T-helper 17 cell (primary cell): ENCODE measurements at regions not wholly inside any gene's neighbourhood (a gene's known extent, or its start where the extent isn't known, plus 50 kb on each side); places are given as distances from the start of the nearest gene placed in this dataset.

Source experiments
- ATAC-seq: fragments of 150-1000 bp; cut with Tn5 transposase; 2 replicates; pipeline ENCODE4 v1.10.0; 2021; ENCODE audit warnings: mild to moderate bottlenecking, moderate library complexity
- DNase-seq, 3 donors: peaks; one replicate each; pipeline versions ENCODE4 v3.0.0 to v3.0.0-alpha.2; 2020 to 2021
- H3K9me3 ChIP-seq: one replicate; pipeline ENCODE4 v1.7.0; 2013; ENCODE audit warnings: low read length, mild to moderate bottlenecking; ENCODE audit not compliant: control insufficient read depth, poor library complexity, severe bottlenecking
- H3K27ac Mint-ChIP-seq: one replicate; pipeline ENCODE4 v1.8.0; 2022; ENCODE audit warnings: mild to moderate bottlenecking, moderate library complexity, mixed read lengths
- H3K27me3 Mint-ChIP-seq: one replicate; pipeline ENCODE4 v1.8.0; 2022; ENCODE audit warnings: mixed read lengths
- H3K36me3 Mint-ChIP-seq: one replicate; pipeline ENCODE4 v1.8.0; 2022; ENCODE audit warnings: low read depth, mixed read lengths
- H3K4me1 Mint-ChIP-seq: one replicate; pipeline ENCODE4 v1.8.0; 2022; ENCODE audit warnings: mild to moderate bottlenecking, mixed read lengths
- H3K4me3 Mint-ChIP-seq: one replicate; pipeline ENCODE4 v1.8.0; 2022; ENCODE audit warnings: mild to moderate bottlenecking, moderate library complexity, mixed read lengths

- Mint-ChIP-seq H3K27ac (no peak overlapping the region), H3K4me1 (no peaks in the 10 kb centered on the region), H3K36me3 (no peaks in the 10 kb centered on the region), H3K4me3 (no peak overlapping the region), H3K27me3 (peaks cover 16% of the 10 kb centered on the region)
- ATAC-seq (no peak), DNase-seq (no peak)
- peaks cover 4% of the 10 kb centered on the region for H3K9me3 ChIP-seq
Observed at GRCh38 chr12:76195920-76196319, 111.4 kb upstream of the NAP1L1 start.

GRCh38 chr12:76194724-76195123, 110.2 kb upstream of the NAP1L1 start:
- Mint-ChIP-seq H3K36me3 (no peaks in the 10 kb centered on the region), H3K27me3 (peaks cover 21% of the 10 kb centered on the region), H3K27ac (no peak overlapping the region), H3K4me3 (no peak overlapping the region), H3K4me1 (no peaks in the 10 kb centered on the region)
- peaks cover 4% of the 10 kb centered on the region for H3K9me3 ChIP-seq
- ATAC-seq (no peak), DNase-seq (no peak)

GRCh38 chr12:76193961-76194360, 109.5 kb upstream of the NAP1L1 start:
- peaks cover 21% of the 10 kb centered on the region for H3K27me3 Mint-ChIP-seq
- H3K4me3 Mint-ChIP-seq: no peak overlapping the region
- ATAC-seq: no peak
- no peaks in the 10 kb centered on the region for H3K9me3 ChIP-seq
- H3K4me1 Mint-ChIP-seq: no peaks in the 10 kb centered on the region
- no peak overlapping the region for H3K27ac Mint-ChIP-seq
- no peak for DNase-seq
- H3K36me3 Mint-ChIP-seq: no peaks in the 10 kb centered on the region

DNA sequence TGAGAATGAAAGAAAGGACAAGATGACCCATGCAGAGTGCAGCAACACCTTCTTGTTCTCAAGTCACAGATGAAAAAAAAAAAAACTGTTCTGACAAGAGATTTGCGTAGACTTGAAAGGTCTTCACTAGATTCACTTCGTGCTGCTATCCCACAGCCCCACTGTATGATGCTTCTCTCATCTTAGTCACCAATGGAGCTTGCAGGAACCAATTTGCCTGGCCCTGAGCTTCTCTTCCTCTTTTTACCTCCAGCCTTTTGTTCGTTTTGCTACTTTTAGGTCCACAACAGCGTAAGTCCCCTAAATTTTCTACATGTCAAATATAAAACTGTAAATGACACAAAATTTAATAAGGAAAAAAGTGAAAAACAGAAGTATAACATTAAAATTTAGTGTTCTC, 107.9 kb upstream of the NAP1L1 start:
- no peak overlapping the region for H3K4me3 Mint-ChIP-seq
- peaks cover 28% of the 10 kb centered on the region for H3K27me3 Mint-ChIP-seq
- no peak for DNase-seq
- no peaks in the 10 kb centered on the region for H3K36me3 Mint-ChIP-seq
- H3K4me1 Mint-ChIP-seq: no peaks in the 10 kb centered on the region
- H3K27ac Mint-ChIP-seq: no peak overlapping the region
- no peaks in the 10 kb centered on the region for H3K9me3 ChIP-seq
- ATAC-seq: no peak

DNA sequence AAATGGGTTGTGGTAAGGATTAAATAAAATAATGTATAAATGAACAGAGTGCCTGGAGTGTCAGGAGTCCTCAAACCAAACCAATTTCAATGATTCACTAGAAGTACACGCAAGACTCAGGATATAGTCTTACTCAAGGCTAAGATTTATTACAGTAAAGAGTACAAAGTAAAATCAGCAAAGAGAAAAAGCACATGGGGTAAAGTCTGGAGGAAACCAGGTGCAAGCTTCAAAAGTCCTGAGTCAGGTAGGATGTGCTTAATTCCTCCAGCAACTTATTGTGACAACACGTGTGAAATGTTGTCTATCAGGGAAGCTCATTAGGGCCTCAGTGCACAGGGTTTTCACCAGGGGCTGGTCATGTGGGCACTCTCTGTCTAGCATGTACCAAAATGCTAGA, 105.8 kb upstream of the NAP1L1 start:
- Mint-ChIP-seq H3K36me3 (no peaks in the 10 kb centered on the region), H3K27me3 (peaks cover 44% of the 10 kb centered on the region), H3K4me1 (peaks cover 2% of the 10 kb centered on the region), H3K4me3 (no peak overlapping the region), H3K27ac (no peak overlapping the region)
- no peak for DNase-seq
- no peaks in the 10 kb centered on the region for H3K9me3 ChIP-seq
- ATAC-seq: no peak

DNA sequence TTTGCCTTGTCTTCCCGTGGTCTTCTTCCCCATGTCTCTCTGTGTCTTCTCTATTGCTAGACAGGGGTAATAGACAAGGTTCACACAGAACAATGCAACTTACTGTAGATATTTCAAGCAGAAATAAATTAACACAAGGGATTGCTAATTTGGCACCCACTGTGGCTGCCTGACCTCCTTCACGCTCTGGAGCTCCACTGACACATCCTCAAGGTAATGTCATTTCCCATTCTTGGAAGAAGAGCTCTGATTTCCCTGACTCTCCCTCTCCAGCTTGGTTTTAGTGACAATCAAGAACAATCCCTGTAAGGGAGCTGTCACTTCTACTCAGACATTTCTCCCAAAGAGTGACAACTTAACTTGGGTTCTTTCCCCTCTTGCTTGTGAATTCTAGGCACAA, 105.4 kb upstream of the NAP1L1 start:
- Mint-ChIP-seq H3K27ac (no peak overlapping the region), H3K4me1 (peaks cover 2% of the 10 kb centered on the region), H3K4me3 (no peak overlapping the region), H3K36me3 (no peaks in the 10 kb centered on the region), H3K27me3 (peaks cover 43% of the 10 kb centered on the region)
- H3K9me3 ChIP-seq: no peaks in the 10 kb centered on the region
- DNase-seq (no peak), ATAC-seq (no peak)

DNA sequence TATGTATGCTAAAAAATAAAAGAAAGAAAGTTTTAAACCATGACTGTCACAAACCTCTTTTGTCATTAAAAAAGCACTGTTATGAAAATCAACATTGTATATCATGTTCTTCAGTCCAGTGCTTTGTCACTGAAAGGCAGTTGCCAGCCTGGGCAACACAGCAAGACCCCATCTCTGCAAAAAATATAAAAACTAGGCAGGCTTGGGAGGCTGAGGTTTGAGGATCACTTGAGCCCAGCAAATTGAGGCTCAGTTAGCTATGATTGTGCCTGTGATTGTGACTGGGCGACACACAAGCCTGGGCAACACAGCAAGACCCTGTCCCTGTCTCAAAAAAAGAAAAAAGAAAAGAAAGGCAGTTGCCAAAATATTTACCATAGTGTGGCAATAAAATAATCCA, 102.7 kb upstream of the NAP1L1 start:
- no peak overlapping the region for H3K27ac Mint-ChIP-seq
- H3K4me1 Mint-ChIP-seq: peaks cover 2% of the 10 kb centered on the region
- ATAC-seq (no peak), DNase-seq (no peak)
- no peaks in the 10 kb centered on the region for H3K9me3 ChIP-seq
- no peak overlapping the region for H3K4me3 Mint-ChIP-seq
- peaks cover 44% of the 10 kb centered on the region for H3K27me3 Mint-ChIP-seq
- H3K36me3 Mint-ChIP-seq: no peaks in the 10 kb centered on the region

GRCh38 chr12:76186131-76186906, 101.8 kb upstream of the NAP1L1 start:
- Mint-ChIP-seq H3K4me3 (no peak overlapping the region), H3K36me3 (no peaks in the 10 kb centered on the region), H3K27ac (no peak overlapping the region), H3K4me1 (peaks cover 2% of the 10 kb centered on the region), H3K27me3 (peaks cover 44% of the 10 kb centered on the region)
- no peaks in the 10 kb centered on the region for H3K9me3 ChIP-seq
- ATAC-seq (no peak), DNase-seq (no peak)

GRCh38 chr12:76183459-76184186, 99.1 kb upstream of the NAP1L1 start:
- Mint-ChIP-seq H3K36me3 (no peaks in the 10 kb centered on the region), H3K4me3 (no peak overlapping the region), H3K27me3 (peaks cover 39% of the 10 kb centered on the region), H3K4me1 (peaks cover 6% of the 10 kb centered on the region), H3K27ac (no peak overlapping the region)
- no peak for ATAC-seq
- no peaks in the 10 kb centered on the region for H3K9me3 ChIP-seq
- no peak for DNase-seq

DNA sequence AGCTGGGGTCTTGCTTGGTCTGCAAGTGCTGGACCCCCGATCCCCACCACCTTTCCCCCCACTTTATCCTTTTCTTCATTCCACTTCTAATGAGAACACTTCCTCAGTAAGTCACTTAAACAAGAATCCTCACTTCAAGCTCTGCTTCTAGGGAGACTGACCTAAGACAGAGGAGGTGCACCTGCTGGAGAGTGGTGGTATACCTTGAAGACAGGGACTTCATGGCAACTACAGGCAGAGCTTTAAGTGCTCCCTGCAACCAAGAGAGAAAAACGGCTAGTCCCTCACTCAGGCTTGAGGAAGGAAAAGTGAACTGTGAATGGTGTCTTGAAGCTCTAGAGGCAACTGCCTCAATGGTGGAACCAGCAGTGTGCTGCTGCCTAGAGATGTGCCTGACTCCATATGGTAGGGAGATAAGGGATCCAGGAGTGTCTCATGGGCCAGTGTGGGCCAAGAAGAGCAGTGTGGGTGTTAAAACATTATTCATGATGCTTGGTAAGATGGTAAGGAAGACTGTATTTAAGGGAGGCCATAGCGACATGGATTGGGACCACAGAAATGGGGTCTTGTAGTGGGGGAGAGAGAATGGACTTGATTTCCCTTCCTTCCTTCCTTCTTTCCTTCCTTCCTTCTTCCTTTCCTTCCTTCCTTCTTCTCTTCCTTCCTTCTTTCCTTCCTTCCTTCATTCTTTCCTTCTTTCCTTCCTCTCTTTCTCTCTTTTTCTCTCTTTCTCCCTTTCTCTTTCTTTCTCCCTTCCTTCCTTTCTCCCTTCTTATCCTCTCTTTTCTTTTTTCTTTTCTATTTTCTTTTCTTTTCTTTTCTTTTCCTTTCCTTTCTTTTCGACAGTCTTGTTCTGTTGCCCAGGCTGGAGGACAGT, 96.2 kb upstream of the NAP1L1 start:
- H3K27me3 Mint-ChIP-seq: peaks cover 27% of the 10 kb centered on the region
- H3K27ac Mint-ChIP-seq: no peak overlapping the region
- H3K4me3 Mint-ChIP-seq: no peak overlapping the region
- DNase-seq (no peak), ATAC-seq (no peak)
- H3K36me3 Mint-ChIP-seq: no peaks in the 10 kb centered on the region
- H3K4me1 Mint-ChIP-seq: peaks cover 4% of the 10 kb centered on the region
- no peaks in the 10 kb centered on the region for H3K9me3 ChIP-seq

GRCh38 chr12:76178452-76178851, 94.0 kb upstream of the NAP1L1 start:
- ATAC-seq (no peak), DNase-seq (no peak)
- H3K27me3 Mint-ChIP-seq: peaks cover 18% of the 10 kb centered on the region
- H3K36me3 Mint-ChIP-seq: no peaks in the 10 kb centered on the region
- H3K4me1 Mint-ChIP-seq: peaks cover 4% of the 10 kb centered on the region
- no peak overlapping the region for H3K4me3 Mint-ChIP-seq
- no peaks in the 10 kb centered on the region for H3K9me3 ChIP-seq
- no peak overlapping the region for H3K27ac Mint-ChIP-seq

GRCh38 chr12:76177821-76178220, 93.3 kb upstream of the NAP1L1 start:
- Mint-ChIP-seq H3K27ac (no peak overlapping the region), H3K4me1 (peaks cover 4% of the 10 kb centered on the region), H3K36me3 (no peaks in the 10 kb centered on the region), H3K4me3 (no peak overlapping the region), H3K27me3 (peaks cover 16% of the 10 kb centered on the region)
- no peak for ATAC-seq
- no peak for DNase-seq
- H3K9me3 ChIP-seq: no peaks in the 10 kb centered on the region

DNA sequence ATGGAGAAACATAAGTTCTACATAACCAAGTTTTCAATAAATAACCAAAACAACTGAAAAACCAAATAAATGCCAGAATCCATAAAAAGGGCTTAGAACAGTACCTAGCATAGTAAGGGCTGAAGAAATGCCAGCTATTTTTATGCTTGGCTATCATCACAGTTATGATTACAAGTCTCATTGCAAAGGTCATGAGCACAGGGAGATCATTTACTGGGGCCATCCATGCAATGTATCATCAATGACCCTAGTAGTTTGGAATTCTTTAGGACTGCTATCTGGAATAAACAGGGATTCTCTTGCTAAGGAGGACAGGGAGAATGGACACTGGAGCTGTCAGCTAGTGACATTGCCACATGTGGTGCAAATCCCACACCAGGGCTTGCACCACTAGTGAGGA, 92.5 kb upstream of the NAP1L1 start:
- Mint-ChIP-seq H3K36me3 (no peaks in the 10 kb centered on the region), H3K4me1 (peaks cover 4% of the 10 kb centered on the region), H3K27ac (no peak overlapping the region), H3K4me3 (no peak overlapping the region), H3K27me3 (peaks cover 16% of the 10 kb centered on the region)
- DNase-seq (no peak), ATAC-seq (no peak)
- no peaks in the 10 kb centered on the region for H3K9me3 ChIP-seq
